ENCODE measurements at regions not wholly inside any gene's neighbourhood (a gene's known extent, or its start where the extent isn't known, plus 50 kb on each side); places are given as distances from the start of the nearest gene placed in this dataset.

- ATAC-seq (no peak), FAIRE-seq (no peak), DNase-seq (ENCODE audit: low read depth, low spot score) (no peak)
- no peak overlapping the region for H3K27ac ChIP-seq (ENCODE audit: control insufficient read depth, insufficient read depth)
- ChIA-PET CTCF (no interaction called here), POLR2A (no interaction called here), RAD21 (ENCODE audit: unreplicated experiment) (no interaction called here), SMC1A (ENCODE audit: uncharacterized antibody, unreplicated experiment) (no interaction called here)
- H3K27me3 ChIP-seq (replicated peaks in 1 of 2; ENCODE audit: control insufficient read depth in 2 of 2, insufficient read depth in 2 of 2, low read length in 1 of 2), result no peaks in the 10 kb centered on the region
- TF ChIP-seq JUNB (IDR thresholded peaks at IDR 0.05), result no peak
- no peak for TF ChIP-seq ATF2 (IDR thresholded peaks at IDR 0.05; ENCODE audit: low read length)
- TF ChIP-seq ZSCAN29 (IDR thresholded peaks at IDR 0.05), result no peak
- no peak for TF ChIP-seq SMAD1 (IDR thresholded peaks at IDR 0.05; ENCODE audit: low read depth, partially characterized antibody)
- TF ChIP-seq ZNF217 (IDR thresholded peaks at IDR 0.05), result no peak
- TF ChIP-seq KLF5 (IDR thresholded peaks at IDR 0.05; ENCODE audit: partially characterized antibody), result no peak
- H3K4me3 ChIP-seq, result no peak overlapping the region
- no peaks in the 10 kb centered on the region for H3K4me1 ChIP-seq (ENCODE audit: control insufficient read depth, insufficient read depth, low read length)
- BruUV-seq (replicated peaks), result no TSS peak
- H3K9ac ChIP-seq (ENCODE audit: control insufficient read depth, insufficient read depth, low read length), result no peak overlapping the region
- in situ Hi-C loops (cut with MboI) (no loop called here), intact Hi-C loops (cut with micrococcal nuclease; ENCODE audit: unreplicated experiment) (no loop called here)
- WGBS (ENCODE audit: insufficient coverage, insufficient replicate concordance, low lambda C conversion rate, missing lambda C conversion rate), result 5% methylated on average over 2 of the region's 2 CpGs
- no peaks in the 10 kb centered on the region for H3K36me3 ChIP-seq (ENCODE audit: control insufficient read depth in 2 of 2, insufficient read depth in 2 of 2, low read length in 1 of 2)
- no peaks in the 10 kb centered on the region; the same call in 2 of the 3 replicates for H3K9me3 ChIP-seq (replicated peaks; ENCODE audit: control insufficient read depth, insufficient read depth, low read length)
- no peaks in the 10 kb centered on the region for H4K20me1 ChIP-seq (ENCODE audit: control insufficient read depth, insufficient read depth)
- H2AFZ ChIP-seq (ENCODE audit: control insufficient read depth, low read depth, low read length), result no peak overlapping the region
- H3K79me2 ChIP-seq (ENCODE audit: control insufficient read depth, insufficient read depth, low read length), result no peaks in the 10 kb centered on the region
- no peak overlapping the region for H3K4me2 ChIP-seq (ENCODE audit: control insufficient read depth, insufficient read depth)
Observed at GRCh38 chr7:145915679-145916078, 200.9 kb upstream of the CNTNAP2 start.

DNA sequence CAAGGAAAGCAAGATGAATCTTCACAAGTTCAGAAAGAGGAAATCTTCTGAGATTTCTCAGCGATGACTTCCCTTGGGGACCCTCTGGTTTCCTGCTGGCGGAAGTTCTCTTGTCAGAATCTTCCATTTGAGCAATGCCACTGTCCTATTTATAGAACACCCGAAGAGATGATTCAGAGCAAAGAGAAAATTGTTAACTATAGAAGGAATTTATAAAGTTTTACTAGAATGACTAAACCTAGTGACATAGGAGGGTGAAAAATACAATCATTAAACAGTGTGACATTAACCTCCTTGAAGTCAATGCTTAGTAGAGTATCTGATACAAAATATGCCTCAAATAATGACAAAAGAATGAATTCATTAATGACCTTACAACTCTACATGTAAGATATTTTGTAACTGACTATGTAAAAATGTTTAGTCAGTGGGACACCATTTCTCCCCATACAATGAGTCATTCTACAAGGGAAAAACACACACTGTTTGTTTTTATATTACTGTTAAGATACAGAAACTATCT, 206.5 kb upstream of the CNTNAP2 start:
- Histone ChIP-seq H4K20me1 (ENCODE audit: control insufficient read depth, insufficient read depth) (no peaks in the 10 kb centered on the region), H3K4me2 (ENCODE audit: control insufficient read depth, insufficient read depth) (no peak overlapping the region), H3K36me3 (ENCODE audit: control insufficient read depth in 2 of 2, insufficient read depth in 2 of 2, low read length in 1 of 2) (no peaks in the 10 kb centered on the region), H2AFZ (ENCODE audit: control insufficient read depth, low read depth, low read length) (no peak overlapping the region), H3K4me1 (ENCODE audit: control insufficient read depth, insufficient read depth, low read length) (no peaks in the 10 kb centered on the region), H3K27me3 (replicated peaks in 1 of 2; ENCODE audit: control insufficient read depth in 2 of 2, insufficient read depth in 2 of 2, low read length in 1 of 2) (no peaks in the 10 kb centered on the region), H3K79me2 (ENCODE audit: control insufficient read depth, insufficient read depth, low read length) (no peaks in the 10 kb centered on the region), H3K27ac (ENCODE audit: control insufficient read depth, insufficient read depth) (no peak overlapping the region), H3K9me3 (replicated peaks; ENCODE audit: control insufficient read depth, insufficient read depth, low read length) (no peaks in the 10 kb centered on the region), H3K4me3 (no peak overlapping the region), H3K9ac (ENCODE audit: control insufficient read depth, insufficient read depth, low read length) (no peak overlapping the region)
- CTCF ChIA-PET, result no interaction called here
- BruUV-seq (replicated peaks), result no TSS peak
- POLR2A ChIA-PET, result no interaction called here
- no peak for DNase-seq (ENCODE audit: low read depth, low spot score)
- FAIRE-seq, result no peak
- in situ Hi-C loops (cut with MboI), result no loop called here
- TF ChIP-seq CHD4 (IDR thresholded peaks at IDR 0.05), result no peak
- TF ChIP-seq ZBTB40 (IDR thresholded peaks at IDR 0.05; ENCODE audit: borderline replicate concordance), result peak; percentile 43
- SMC1A ChIA-PET (ENCODE audit: uncharacterized antibody, unreplicated experiment), result no interaction called here
- RAD21 ChIA-PET (ENCODE audit: unreplicated experiment), result no interaction called here
- ATAC-seq, result peak; percentile 26; the same call in 2 of the 3 replicates
- intact Hi-C loops (cut with micrococcal nuclease; ENCODE audit: unreplicated experiment), result no loop called here
- WGBS (ENCODE audit: insufficient coverage, insufficient replicate concordance, low lambda C conversion rate, missing lambda C conversion rate), result 2% methylated on average over 3 of the region's 3 CpGs
